ENCODE measurements at regions not wholly inside any gene's neighbourhood (a gene's known extent, or its start where the extent isn't known, plus 50 kb on each side); places are given as distances from the start of the nearest gene placed in this dataset.
"Not testable (repeated sequence)": the region's sequence is repeated elsewhere in the genome, so short reads cannot be mapped to it uniquely, and the experiment has no call there.

- DNase-seq = no peak
These were observed 192.4 kb downstream of the OLFM1 start for GRCh38 chr9:135279834-135280393.

- DNase-seq = no peak
These were observed 193.2 kb downstream of the OLFM1 start for GRCh38 chr9:135280666-135281065.

DNA sequence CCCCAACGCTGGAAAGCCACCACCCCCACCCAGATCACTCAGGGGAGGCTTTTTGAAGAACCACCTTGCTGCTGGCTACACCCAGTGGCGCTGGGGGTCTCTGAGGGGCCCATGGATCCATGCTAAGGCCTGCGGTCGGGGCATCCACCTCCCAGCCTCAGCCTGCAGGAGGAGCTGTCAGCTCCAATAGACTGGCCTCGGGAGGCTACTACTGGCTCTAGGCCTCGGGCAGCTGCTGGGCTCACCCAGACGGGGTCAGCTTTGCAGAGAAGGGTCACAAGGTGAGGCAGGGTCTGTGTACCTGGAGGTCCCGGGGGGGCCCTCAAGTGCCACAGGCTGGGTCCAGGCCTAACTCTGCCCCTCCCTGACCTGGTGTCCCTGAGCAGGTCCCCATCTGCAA is 193.7 kb downstream of the OLFM1 start:
- no peak for DNase-seq

- DNase-seq = no peak
These were observed 194.6 kb downstream of the OLFM1 start for GRCh38 chr9:135281791-135282737.

DNA sequence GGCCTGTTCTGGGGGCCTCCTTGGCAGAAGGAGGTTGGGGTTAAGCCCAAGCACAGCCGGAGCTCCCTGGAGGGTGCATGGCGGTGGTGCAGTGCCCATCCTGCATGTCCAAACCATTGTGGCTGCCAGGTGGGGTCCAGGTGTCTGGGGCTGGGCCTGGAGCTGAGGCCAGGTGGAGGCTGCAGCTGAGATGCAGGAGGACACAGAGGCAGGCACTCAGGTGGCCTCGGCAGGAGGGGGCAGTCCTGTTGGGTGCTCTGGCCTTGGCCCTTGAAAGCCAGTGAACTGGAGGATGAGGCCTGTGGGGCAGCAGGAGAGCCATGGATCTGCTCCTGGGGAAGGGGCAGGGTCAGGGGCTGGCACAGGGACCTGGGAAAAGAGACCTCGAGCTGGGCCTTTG is 195.3 kb downstream of the OLFM1 start:
- DNase-seq = no peak

- DNase-seq = no peak
These were observed 195.9 kb upstream of the PPP1R26 start for GRCh38 chr9:135283671-135284070.

- no peak for DNase-seq
These were observed 195.0 kb upstream of the PPP1R26 start for GRCh38 chr9:135284386-135285134.

DNA sequence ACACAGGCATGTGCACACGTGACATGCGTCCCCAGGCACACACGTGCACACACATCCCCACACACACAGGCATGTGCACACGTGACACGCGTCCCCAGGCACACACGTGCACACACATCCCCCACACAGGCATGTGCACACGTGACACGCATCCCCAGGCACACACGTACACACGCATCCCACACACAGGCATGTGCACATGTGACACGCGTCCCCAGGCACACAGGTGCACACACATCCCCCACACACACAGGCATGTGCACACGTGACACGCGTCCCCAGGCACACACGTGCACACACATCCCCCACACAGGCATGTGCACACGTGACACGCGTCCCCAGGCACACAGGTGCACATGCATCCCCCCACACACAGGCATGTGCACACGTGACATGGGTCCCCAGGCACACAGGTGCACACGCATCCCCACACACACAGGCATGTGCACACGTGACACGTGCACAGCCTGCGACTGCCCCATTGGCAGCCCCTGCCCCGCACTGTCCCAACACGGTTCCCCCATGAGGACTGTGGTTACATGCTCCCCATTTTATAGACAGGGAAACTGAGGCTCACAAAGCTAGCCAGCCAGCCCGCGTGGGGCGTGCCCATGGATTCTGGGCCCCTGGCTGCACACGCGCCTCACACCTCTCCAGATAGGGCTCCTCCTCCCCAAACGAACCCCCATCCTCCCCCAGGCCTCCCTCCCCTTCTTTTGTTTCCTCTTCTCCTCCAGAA is 193.2 kb upstream of the PPP1R26 start:
- DNase-seq = not testable (repeated sequence)

DNA sequence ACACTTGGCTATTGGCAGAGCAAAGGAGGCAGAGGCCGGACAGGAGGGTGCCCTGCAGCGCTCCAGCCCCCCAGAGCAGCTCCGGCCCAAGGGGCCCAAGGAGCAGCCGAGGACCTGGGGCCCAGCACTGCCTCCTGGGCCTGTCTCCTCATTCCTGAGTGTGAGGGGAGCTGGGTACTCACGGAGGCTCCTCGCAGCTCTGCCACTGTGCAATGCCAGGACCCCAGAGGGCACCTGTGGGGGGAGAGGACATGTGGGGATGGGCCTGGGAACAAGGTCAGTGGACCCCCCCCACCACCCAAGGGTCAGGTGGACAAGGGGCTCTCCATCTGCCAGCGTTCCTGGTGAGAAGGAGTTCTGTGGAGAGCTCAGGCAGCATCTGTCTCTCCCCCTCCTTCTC is 192.6 kb upstream of the PPP1R26 start:
- DNase-seq = no peak

DNA sequence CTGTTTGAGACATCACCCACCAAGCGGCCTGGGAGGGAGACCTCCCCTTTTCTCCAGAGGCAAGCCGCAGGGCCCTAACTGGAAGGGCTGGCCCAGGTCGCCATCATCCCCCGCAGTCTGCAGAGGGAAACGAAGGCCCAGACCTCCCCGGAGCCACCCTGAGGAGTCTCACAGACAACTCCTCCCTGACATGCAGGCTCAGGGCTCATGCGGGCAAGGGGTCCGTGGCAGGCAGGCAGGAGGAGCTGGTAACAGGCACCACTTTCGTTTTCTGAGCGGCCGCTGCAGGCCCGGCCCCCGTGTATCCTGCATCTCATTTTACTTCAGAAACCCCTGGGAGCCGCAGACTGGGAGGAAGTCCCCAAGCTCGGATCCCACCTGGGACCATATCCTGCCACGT is 192.0 kb upstream of the PPP1R26 start:
- DNase-seq = no peak

DNA sequence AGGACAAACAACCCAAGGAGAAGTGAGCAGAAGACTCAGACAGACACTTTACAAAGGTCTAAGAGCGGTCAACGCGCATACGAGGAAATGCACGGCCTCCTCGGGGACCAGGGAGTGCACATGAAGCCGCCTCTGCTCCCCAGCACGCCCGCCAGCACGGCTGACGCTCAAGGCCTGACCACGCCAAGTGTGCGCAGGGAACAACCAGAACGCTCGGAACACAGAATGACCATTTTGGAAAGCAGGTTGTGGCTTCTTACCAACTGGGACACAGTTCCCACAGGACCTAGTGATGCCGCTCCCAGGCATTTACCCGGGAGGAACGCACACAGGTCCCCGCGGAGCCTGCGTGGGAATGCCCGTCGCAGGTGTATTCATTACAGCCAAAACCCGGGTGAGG is 191.5 kb upstream of the PPP1R26 start:
- DNase-seq = no peak

DNA sequence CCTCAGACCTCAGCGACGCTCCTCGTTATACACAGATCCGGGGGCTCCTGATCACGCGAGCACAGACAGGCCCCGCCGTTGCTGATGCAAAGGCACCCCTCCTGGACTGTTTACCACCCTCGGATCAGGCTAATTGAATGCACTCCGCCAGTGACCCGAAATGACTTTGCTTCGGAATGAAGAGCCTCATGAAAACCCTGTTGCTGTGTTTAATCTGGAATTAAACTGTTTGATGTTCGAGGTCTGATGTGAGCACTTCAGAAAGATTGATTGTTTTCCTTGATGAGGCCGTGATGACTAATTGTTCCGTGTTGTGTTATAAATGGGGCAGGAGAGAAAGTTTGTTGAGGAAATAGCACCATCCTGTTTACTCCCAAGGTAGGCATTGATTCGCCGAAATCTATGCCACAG is 190.5 kb upstream of the PPP1R26 start:
- DNase-seq = no peak

- no peak for DNase-seq
These were observed 189.5 kb upstream of the PPP1R26 start for GRCh38 chr9:135290086-135290485.

DNA sequence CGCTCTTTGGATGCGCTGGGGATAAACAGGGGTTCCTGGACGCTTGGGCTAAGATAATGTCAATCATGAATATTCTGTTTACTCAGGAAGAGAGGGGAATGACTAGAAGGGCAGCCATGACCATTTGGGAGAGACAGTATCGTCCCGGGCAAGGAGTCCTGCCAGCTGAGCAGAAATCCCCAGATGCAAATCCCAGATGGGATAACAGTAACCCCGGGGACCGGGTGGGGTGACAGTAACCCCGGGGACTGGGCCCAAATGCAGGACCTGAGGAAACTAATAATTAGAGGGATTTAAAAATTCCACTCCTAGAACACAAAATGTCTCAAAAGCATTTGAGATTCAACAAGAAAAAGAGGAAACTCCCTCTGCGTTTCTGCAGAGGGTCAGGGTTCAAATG is 189.0 kb upstream of the PPP1R26 start:
- DNase-seq = no peak

GRCh38 chr9:135291165-135291564 is 188.4 kb upstream of the PPP1R26 start:
- no peak for DNase-seq

DNA sequence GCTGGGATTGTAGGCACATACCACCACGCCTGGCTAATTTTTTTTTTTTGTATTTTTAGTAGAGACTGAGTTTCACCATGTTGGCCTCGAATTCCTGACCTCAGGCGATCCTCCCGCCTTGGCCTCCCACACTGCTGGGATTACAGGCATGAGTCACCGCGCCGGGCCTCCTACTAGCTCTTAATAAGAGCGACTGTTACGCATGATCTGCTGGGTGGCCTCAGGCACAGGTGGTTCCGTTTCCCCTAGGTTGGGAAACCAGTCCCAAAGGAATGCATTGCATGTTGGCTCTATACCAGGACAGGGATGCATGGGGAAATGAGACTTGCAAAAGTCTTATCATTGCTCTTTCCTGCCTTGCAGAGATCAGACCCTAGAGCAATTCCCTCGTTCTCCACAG is 184.7 kb upstream of the PPP1R26 start:
- no peak for DNase-seq

- no peak for DNase-seq
These were observed 183.9 kb upstream of the PPP1R26 start for GRCh38 chr9:135295551-135296300.

DNA sequence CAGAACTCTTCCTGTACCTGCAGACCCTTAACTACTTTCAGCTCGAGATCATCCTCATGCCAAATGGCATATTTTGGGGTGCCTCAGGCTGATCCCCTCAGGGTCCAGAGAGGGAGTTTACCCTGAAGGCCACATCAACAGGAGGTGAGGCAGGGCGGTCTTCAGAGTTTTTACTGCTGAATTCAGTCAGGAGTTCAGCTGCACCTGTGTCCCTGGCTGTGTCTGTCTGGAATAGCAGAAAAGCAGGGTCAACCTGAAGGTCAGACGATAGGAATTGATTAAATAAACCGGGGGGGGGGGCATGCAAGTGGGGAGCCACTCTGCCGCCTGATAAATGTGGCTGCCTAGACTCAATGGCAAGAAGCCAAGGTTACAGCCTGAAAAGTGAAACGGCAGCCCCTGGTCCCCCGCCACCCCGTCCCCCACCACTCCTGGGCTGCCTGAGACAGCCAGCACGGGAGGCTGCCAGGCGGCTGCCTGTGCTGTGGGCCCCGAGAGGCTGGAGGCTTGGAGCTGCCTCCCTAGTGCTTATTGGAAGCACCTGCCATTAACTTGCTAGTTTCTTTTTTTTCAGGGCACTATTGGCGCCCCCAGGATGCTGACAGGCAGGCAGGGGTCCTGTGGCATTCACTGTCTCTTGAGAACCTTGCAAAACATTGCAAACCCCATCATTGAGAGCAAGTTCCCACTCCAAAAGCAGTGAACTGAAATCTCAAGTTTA is 182.7 kb upstream of the PPP1R26 start:
- DNase-seq = no peak

DNA sequence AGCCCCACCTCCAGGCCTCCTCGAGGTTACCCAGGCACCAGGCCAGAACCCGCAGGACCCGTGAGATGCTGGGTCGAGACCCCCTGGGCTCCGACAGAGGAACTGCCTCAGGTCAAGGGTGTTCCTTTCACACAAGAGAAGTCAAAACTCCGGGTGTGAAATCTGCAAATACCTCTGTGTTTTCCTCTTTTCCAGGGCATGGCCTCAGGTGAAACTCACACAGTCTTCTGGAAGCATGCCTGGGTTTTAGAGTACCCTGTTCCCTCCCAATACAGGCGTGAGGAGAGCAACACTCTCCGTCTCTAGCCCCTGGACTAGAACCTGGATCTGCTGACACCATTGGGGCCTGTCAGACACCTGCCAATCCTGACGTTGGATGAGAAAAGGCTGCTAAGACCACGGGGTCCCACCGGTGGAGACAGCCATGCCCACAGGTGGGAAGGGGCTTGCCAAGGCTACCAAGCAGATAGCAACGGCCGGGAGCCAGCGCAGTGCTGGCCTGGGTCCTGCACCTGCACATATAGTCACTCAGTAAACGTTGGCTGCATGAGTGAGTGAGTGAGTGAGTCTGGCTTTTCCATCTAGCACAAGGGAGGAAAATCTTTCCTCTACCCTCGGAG is 182.0 kb upstream of the PPP1R26 start:
- DNase-seq = no peak

DNA sequence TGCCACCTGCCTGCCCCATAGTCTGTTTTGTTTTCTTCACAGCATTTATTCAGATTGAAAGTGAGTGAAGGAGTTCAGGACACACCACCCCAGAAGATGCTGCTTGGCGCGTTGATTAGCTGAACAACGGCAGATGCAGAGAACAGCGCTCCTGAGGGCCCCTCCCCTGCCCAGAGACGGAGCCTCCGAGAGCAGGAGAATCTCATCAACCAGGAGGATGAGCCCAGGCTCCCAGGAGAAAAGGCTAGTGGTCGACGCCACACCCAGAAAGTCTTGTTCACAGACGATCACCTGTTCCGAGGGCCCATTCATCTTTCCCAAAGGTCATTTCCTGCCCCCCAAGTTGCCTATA is 180.4 kb upstream of the PPP1R26 start:
- DNase-seq = no peak

DNA sequence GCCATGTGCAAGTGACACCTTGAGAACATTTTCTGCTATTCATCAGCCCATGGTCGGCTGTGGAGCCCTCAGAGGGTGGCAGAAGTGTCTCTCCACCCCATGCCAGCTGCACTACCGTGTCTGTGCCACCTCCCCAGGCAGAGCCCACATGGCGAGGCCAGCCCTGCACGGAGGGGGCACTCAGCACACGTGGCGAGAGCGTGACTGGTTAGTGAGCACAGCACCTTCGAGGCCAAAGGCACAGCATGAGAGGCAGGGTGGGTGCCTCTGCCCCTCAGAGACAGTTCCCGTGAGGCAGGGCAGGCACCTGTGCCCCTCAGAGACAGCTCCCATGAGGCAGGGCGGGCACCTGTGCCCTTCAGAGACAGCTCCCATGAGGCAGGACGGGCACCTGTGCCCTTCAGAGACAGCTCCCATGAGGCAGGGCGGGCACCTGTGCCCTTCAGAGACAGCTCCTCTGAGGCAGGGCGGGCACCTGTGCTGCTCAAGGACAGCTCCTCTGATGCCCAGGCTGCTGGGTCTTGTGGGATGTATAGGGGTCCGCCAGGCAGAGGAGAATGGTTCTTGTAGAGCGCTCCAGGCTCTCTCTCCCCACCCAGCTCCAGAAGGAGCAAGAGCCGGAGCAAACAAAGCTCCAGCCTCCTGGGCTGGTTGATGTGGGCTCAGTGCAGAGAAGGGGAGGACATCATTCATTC is 179.8 kb upstream of the PPP1R26 start:
- DNase-seq = no peak
